ENCODE measurements at regions not wholly inside any gene's neighbourhood (a gene's known extent, or its start where the extent isn't known, plus 50 kb on each side); places are given as distances from the start of the nearest gene placed in this dataset.

GRCh38 chr3:31043184-31043819 lies 148.8 kb upstream of the GADL1 start:
- H3K4me3 ChIP-seq (ENCODE audit: low read depth, low read length) = no peak overlapping the region
- H3K27ac ChIP-seq (ENCODE audit: low read depth) = no peak overlapping the region
- no peaks in the 10 kb centered on the region for H3K36me3 ChIP-seq (ENCODE audit: insufficient read depth)
- DNase-seq (ENCODE audit: extremely low spot score) = no peak
- WGBS = 81% methylated on average over 3 of the region's 3 CpGs
- no peaks in the 10 kb centered on the region for H3K4me1 ChIP-seq (ENCODE audit: insufficient read depth)

- Histone ChIP-seq H3K4me3 (ENCODE audit: low read depth, low read length) (no peak overlapping the region), H3K27ac (ENCODE audit: low read depth) (no peak overlapping the region), H3K4me1 (ENCODE audit: insufficient read depth) (no peaks in the 10 kb centered on the region), H3K36me3 (ENCODE audit: insufficient read depth) (no peaks in the 10 kb centered on the region)
- DNase-seq (ENCODE audit: extremely low spot score) = no peak
- 68% methylated on average over 3 of the region's 3 CpGs for WGBS
Observed at GRCh38 chr3:31047673-31048072, 153.2 kb upstream of the GADL1 start.

DNA sequence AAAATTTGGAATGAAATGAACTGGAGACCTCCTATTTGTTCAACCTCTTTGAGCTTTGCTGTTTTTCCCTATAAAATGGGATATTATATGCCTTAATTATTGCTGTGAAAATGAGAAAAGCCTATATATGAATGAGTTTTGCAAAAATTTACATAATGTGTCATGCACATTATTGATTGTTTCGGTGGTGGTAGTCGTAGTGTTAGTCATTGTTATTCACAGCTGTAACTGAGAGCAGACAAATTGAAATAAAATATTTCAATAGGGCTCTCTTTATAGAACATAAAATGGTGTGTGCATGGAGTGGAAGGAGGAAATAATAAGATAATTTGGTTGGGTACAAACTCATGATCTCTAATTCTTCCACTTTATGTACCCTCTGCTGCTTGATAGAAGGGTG lies 153.7 kb upstream of the GADL1 start:
- no peak for DNase-seq (ENCODE audit: extremely low spot score)
- H3K4me3 ChIP-seq (ENCODE audit: low read depth, low read length) = no peak overlapping the region
- H3K36me3 ChIP-seq (ENCODE audit: insufficient read depth) = no peaks in the 10 kb centered on the region
- no peak overlapping the region for H3K27ac ChIP-seq (ENCODE audit: low read depth)
- 88% methylated on average over 2 of the region's 2 CpGs for WGBS
- no peaks in the 10 kb centered on the region for H3K4me1 ChIP-seq (ENCODE audit: insufficient read depth)

- Histone ChIP-seq H3K27ac (ENCODE audit: low read depth) (no peak overlapping the region), H3K4me1 (ENCODE audit: insufficient read depth) (no peaks in the 10 kb centered on the region), H3K36me3 (ENCODE audit: insufficient read depth) (no peaks in the 10 kb centered on the region), H3K4me3 (ENCODE audit: low read depth, low read length) (no peak overlapping the region)
- no peak for DNase-seq (ENCODE audit: extremely low spot score)
Observed at GRCh38 chr3:31050296-31050695, 155.8 kb upstream of the GADL1 start.

DNA sequence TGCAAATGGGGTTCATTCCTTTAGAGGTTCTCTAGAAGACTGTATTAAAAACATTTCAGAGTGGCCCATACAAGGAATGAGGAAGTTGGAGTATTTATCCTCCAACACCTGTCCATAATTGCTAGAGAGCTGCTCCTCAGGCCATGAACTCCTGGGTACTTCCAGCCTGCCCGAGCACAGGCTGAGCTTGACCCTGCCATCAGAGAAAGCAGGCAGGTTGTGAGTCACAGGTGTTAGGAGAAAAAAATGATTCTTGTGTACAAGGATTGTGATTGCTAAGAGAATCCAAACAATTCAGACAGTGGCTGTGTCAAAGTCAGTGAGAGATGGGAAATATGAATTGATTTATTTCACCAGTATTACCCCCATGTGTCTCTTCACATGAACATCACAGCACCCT lies 156.8 kb upstream of the GADL1 start:
- H3K27ac ChIP-seq (ENCODE audit: low read depth) = no peak overlapping the region
- no peak for DNase-seq (ENCODE audit: extremely low spot score)
- no peaks in the 10 kb centered on the region for H3K4me1 ChIP-seq (ENCODE audit: insufficient read depth)
- no peak overlapping the region for H3K4me3 ChIP-seq (ENCODE audit: low read depth, low read length)
- 85% methylated on average over 1 of the region's 1 CpG for WGBS
- H3K36me3 ChIP-seq (ENCODE audit: insufficient read depth) = no peaks in the 10 kb centered on the region

GRCh38 chr3:31053299-31053698 lies 158.8 kb upstream of the GADL1 start:
- H3K4me1 ChIP-seq (ENCODE audit: insufficient read depth) = no peaks in the 10 kb centered on the region
- no peaks in the 10 kb centered on the region for H3K36me3 ChIP-seq (ENCODE audit: insufficient read depth)
- 94% methylated on average over 1 of the region's 1 CpG for WGBS
- H3K27ac ChIP-seq (ENCODE audit: low read depth) = no peak overlapping the region
- H3K4me3 ChIP-seq (ENCODE audit: low read depth, low read length) = no peak overlapping the region
- DNase-seq (ENCODE audit: extremely low spot score) = no peak

- H3K27ac ChIP-seq (ENCODE audit: low read depth) = no peak overlapping the region
- no peak for DNase-seq (ENCODE audit: extremely low spot score)
- no peaks in the 10 kb centered on the region for H3K36me3 ChIP-seq (ENCODE audit: insufficient read depth)
- no peaks in the 10 kb centered on the region for H3K4me1 ChIP-seq (ENCODE audit: insufficient read depth)
- WGBS = 89% methylated on average over 6 of the region's 6 CpGs
- no peak overlapping the region for H3K4me3 ChIP-seq (ENCODE audit: low read depth, low read length)
Observed at GRCh38 chr3:31054032-31054431, 159.6 kb upstream of the GADL1 start.

GRCh38 chr3:31055757-31056156 lies 161.3 kb upstream of the GADL1 start:
- 86% methylated on average over 2 of the region's 2 CpGs for WGBS
- Histone ChIP-seq H3K36me3 (ENCODE audit: insufficient read depth) (no peaks in the 10 kb centered on the region), H3K4me1 (ENCODE audit: insufficient read depth) (no peaks in the 10 kb centered on the region), H3K4me3 (ENCODE audit: low read depth, low read length) (no peak overlapping the region), H3K27ac (ENCODE audit: low read depth) (no peak overlapping the region)
- no peak for DNase-seq (ENCODE audit: extremely low spot score)

DNA sequence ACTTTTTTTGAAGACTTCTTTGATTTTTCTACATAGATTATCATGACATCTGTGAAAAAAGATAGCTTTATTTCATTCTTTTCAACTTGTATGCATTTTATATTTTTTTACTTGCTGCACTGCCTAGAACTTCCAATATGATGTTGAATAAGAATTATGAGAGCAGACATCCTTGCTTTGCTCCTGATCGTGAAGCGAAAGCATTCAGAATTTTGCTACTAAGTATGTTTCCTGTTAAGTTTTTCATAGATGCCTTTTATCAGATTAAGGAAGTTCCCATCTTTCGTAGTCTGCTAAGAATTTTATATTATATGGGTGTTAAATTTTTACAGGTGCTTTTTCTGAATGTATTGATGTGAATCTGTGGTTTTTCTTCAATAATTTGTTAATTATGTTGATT lies 163.4 kb upstream of the GADL1 start:
- WGBS = 66% methylated on average over 3 of the region's 3 CpGs
- no peaks in the 10 kb centered on the region for H3K36me3 ChIP-seq (ENCODE audit: insufficient read depth)
- no peak overlapping the region for H3K27ac ChIP-seq (ENCODE audit: low read depth)
- no peak for DNase-seq (ENCODE audit: extremely low spot score)
- H3K4me1 ChIP-seq (ENCODE audit: insufficient read depth) = no peaks in the 10 kb centered on the region
- no peak overlapping the region for H3K4me3 ChIP-seq (ENCODE audit: low read depth, low read length)

- no peak for DNase-seq (ENCODE audit: extremely low spot score)
- Histone ChIP-seq H3K27ac (ENCODE audit: low read depth) (no peak overlapping the region), H3K36me3 (ENCODE audit: insufficient read depth) (no peaks in the 10 kb centered on the region), H3K4me1 (ENCODE audit: insufficient read depth) (no peaks in the 10 kb centered on the region), H3K4me3 (ENCODE audit: low read depth, low read length) (no peak overlapping the region)
Observed at GRCh38 chr3:31064021-31064420, 169.6 kb upstream of the GADL1 start.

- no peaks in the 10 kb centered on the region for H3K4me1 ChIP-seq (ENCODE audit: insufficient read depth)
- H3K36me3 ChIP-seq (ENCODE audit: insufficient read depth) = no peaks in the 10 kb centered on the region
- no peak overlapping the region for H3K4me3 ChIP-seq (ENCODE audit: low read depth, low read length)
- WGBS = 90% methylated on average over 1 of the region's 1 CpG
- DNase-seq (ENCODE audit: extremely low spot score) = no peak
- no peak overlapping the region for H3K27ac ChIP-seq (ENCODE audit: low read depth)
Observed at GRCh38 chr3:31065765-31066164, 171.3 kb upstream of the GADL1 start.

GRCh38 chr3:31067004-31067403 lies 172.5 kb upstream of the GADL1 start:
- Histone ChIP-seq H3K4me1 (ENCODE audit: insufficient read depth) (no peaks in the 10 kb centered on the region), H3K36me3 (ENCODE audit: insufficient read depth) (no peaks in the 10 kb centered on the region), H3K4me3 (ENCODE audit: low read depth, low read length) (no peak overlapping the region), H3K27ac (ENCODE audit: low read depth) (no peak overlapping the region)
- WGBS = 29% methylated on average over 5 of the region's 5 CpGs
- no peak for DNase-seq (ENCODE audit: extremely low spot score)

GRCh38 chr3:31075471-31075870 lies 181.0 kb upstream of the GADL1 start:
- Histone ChIP-seq H3K4me3 (ENCODE audit: low read depth, low read length) (no peak overlapping the region), H3K27ac (ENCODE audit: low read depth) (no peak overlapping the region), H3K4me1 (ENCODE audit: insufficient read depth) (no peaks in the 10 kb centered on the region), H3K36me3 (ENCODE audit: insufficient read depth) (no peaks in the 10 kb centered on the region)
- WGBS = 98% methylated on average over 2 of the region's 2 CpGs
- DNase-seq (ENCODE audit: extremely low spot score) = no peak

DNA sequence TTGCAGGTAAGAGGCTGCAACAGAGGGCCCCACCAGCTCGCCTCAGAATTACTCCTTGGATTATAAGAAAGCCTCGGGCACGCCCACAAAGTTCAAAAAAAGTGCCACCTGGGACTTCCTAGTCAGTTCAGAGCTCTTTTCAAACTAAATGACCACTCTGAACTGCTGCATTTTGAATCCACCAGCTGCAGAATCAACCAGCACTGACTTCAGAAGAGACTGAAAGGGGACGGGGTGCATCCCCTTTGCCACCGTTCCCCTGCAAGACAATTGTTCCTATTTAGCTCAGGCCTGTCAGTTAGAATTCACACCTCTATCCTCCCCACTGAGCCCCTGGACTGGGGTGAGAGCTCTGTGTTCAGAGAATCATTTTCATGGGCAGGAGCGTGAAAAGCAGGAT lies 181.4 kb upstream of the GADL1 start:
- Histone ChIP-seq H3K4me1 (ENCODE audit: insufficient read depth) (no peaks in the 10 kb centered on the region), H3K27ac (ENCODE audit: low read depth) (no peak overlapping the region), H3K36me3 (ENCODE audit: insufficient read depth) (no peaks in the 10 kb centered on the region), H3K4me3 (ENCODE audit: low read depth, low read length) (no peak overlapping the region)
- DNase-seq (ENCODE audit: extremely low spot score) = no peak
- WGBS = 82% methylated on average over 6 of the region's 6 CpGs

DNA sequence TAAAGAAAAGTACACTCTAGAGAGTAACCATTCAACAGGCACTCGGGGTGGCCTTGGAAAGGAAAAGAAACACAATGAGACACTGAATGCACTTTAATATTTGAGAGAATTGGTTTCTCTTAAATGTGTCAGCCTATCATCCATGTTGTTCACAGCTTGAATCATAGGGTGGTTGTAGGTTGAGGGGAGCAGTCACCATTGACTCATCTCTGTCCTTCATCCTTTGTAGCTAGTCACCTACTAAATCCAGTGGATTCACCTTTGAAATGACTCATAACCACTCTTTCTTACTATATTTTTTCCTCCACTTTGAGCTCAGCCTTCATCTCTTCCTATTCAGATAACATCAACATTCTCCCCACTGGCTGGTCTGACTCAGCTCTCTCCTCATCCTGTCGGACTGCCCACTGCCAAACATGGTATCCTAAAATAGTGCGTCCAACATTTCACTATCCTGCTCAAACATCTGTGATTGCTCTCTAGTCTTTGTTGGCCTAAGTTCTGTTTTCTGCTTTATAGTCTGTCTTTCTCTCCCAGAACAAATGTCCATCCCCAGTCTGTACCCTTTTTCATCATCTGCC lies 182.7 kb upstream of the GADL1 start:
- H3K27ac ChIP-seq (ENCODE audit: low read depth) = no peak overlapping the region
- H3K4me1 ChIP-seq (ENCODE audit: insufficient read depth) = no peaks in the 10 kb centered on the region
- no peak for DNase-seq (ENCODE audit: extremely low spot score)
- 41% methylated on average over 3 of the region's 3 CpGs for WGBS
- no peak overlapping the region for H3K4me3 ChIP-seq (ENCODE audit: low read depth, low read length)
- no peaks in the 10 kb centered on the region for H3K36me3 ChIP-seq (ENCODE audit: insufficient read depth)
